ENCODE measurements at regions not wholly inside any gene's neighbourhood (a gene's known extent, or its start where the extent isn't known, plus 50 kb on each side); places are given as distances from the start of the nearest gene placed in this dataset.

GRCh38 chr2:82233806-82234205, 1929.3 kb upstream of the LRRTM1 start:
- Histone ChIP-seq H3K79me2 (ENCODE audit: control insufficient read depth, insufficient read depth, low read length) (no peaks in the 10 kb centered on the region), H3K27ac (ENCODE audit: control insufficient read depth, insufficient read depth) (no peak overlapping the region), H3K9me3 (replicated peaks; ENCODE audit: control insufficient read depth, insufficient read depth, low read length) (no peaks in the 10 kb centered on the region), H3K4me1 (ENCODE audit: control insufficient read depth, insufficient read depth, low read length) (no peaks in the 10 kb centered on the region), H3K4me2 (ENCODE audit: control insufficient read depth, insufficient read depth) (no peak overlapping the region), H3K4me3 (no peak overlapping the region), H3K9ac (ENCODE audit: control insufficient read depth, insufficient read depth, low read length) (no peak overlapping the region), H4K20me1 (ENCODE audit: control insufficient read depth, insufficient read depth) (no peaks in the 10 kb centered on the region), H3K36me3 (ENCODE audit: control insufficient read depth in 2 of 2, insufficient read depth in 2 of 2, low read length in 1 of 2) (no peaks in the 10 kb centered on the region), H2AFZ (ENCODE audit: control insufficient read depth, low read depth, low read length) (no peak overlapping the region), H3K27me3 (replicated peaks in 1 of 2; ENCODE audit: control insufficient read depth in 2 of 2, insufficient read depth in 2 of 2, low read length in 1 of 2) (no peaks in the 10 kb centered on the region)
- FAIRE-seq, result no peak
- BruUV-seq (replicated peaks), result no TSS peak
- no peak for ATAC-seq
- ChIA-PET RAD21 (ENCODE audit: unreplicated experiment) (interaction anchor here (1.4 kb wide), 1 partner anchor 22 kb away, joined by 3 read pairs; no protein-coding TSS in a partner anchor), CTCF (interaction anchor here (0.6 to 3.4 kb wide), 6 partner anchors 9 to 155 kb away, joined by 3 to 17 read pairs (median 3); no protein-coding TSS in a partner anchor), POLR2A (no interaction called here), SMC1A (ENCODE audit: uncharacterized antibody, unreplicated experiment) (interaction anchor here (1.3 kb wide), 2 partner anchors 306 to 474 kb away, joined by 3 to 4 read pairs; no protein-coding TSS in a partner anchor)
- in situ Hi-C loops (cut with MboI), result no loop called here
- intact Hi-C loops (cut with micrococcal nuclease; ENCODE audit: unreplicated experiment), result no loop called here
- TF ChIP-seq SMAD1 (IDR thresholded peaks at IDR 0.05; ENCODE audit: low read depth, partially characterized antibody) (no peak), BCL11A (IDR thresholded peaks at IDR 0.05; ENCODE audit: low read depth, low read length) (no peak), NFXL1 (IDR thresholded peaks at IDR 0.05; ENCODE audit: borderline replicate concordance) (no peak), ZSCAN29 (IDR thresholded peaks at IDR 0.05) (no peak), MTA3 (IDR thresholded peaks at IDR 0.05; ENCODE audit: borderline replicate concordance, low read length) (no peak), ETV6 (conservative IDR thresholded peaks at IDR 0.05 in 1 of 2, IDR thresholded peaks at IDR 0.05 in 1 of 2; ENCODE audit: borderline replicate concordance in 1 of 2, low read depth in 1 of 2) (no peak), RBBP5 (conservative IDR thresholded peaks at IDR 0.05) (no peak), ZBTB4 (CRISPR knock-in tag; IDR thresholded peaks at IDR 0.05) (no peak), CBFB (IDR thresholded peaks at IDR 0.05; ENCODE audit: low read depth) (no peak), KDM1A (IDR thresholded peaks at IDR 0.05; ENCODE audit: borderline replicate concordance) (no peak), NBN (IDR thresholded peaks at IDR 0.05) (no peak), HSF1 (IDR thresholded peaks at IDR 0.05; ENCODE audit: low read depth, low read length) (no peak), SREBF1 (IDR thresholded peaks at IDR 0.05; ENCODE audit: low read length) (no peak), STAT3 (IDR thresholded peaks at IDR 0.05; ENCODE audit: low read depth, low read length) (no peak)
- TF ChIP-seq, protein P1, sequence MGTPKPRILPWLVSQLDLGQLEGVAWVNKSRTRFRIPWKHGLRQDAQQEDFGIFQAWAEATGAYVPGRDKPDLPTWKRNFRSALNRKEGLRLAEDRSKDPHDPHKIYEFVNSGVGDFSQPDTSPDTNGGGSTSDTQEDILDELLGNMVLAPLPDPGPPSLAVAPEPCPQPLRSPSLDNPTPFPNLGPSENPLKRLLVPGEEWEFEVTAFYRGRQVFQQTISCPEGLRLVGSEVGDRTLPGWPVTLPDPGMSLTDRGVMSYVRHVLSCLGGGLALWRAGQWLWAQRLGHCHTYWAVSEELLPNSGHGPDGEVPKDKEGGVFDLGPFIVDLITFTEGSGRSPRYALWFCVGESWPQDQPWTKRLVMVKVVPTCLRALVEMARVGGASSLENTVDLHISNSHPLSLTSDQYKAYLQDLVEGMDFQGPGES (IDR thresholded peaks at IDR 0.05), result no peak
- TF ChIP-seq, protein P2, sequence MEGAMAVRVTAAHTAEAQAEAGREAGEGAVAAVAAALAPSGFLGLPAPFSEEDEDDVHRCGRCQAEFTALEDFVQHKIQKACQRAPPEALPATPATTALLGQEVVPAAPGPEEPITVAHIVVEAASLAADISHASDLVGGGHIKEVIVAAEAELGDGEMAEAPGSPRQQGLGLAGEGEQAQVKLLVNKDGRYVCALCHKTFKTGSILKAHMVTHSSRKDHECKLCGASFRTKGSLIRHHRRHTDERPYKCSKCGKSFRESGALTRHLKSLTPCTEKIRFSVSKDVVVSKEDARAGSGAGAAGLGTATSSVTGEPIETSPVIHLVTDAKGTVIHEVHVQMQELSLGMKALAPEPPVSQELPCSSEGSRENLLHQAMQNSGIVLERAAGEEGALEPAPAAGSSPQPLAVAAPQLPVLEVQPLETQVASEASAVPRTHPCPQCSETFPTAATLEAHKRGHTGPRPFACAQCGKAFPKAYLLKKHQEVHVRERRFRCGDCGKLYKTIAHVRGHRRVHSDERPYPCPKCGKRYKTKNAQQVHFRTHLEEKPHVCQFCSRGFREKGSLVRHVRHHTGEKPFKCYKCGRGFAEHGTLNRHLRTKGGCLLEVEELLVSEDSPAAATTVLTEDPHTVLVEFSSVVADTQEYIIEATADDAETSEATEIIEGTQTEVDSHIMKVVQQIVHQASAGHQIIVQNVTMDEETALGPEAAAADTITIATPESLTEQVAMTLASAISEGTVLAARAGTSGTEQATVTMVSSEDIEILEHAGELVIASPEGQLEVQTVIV (IDR thresholded peaks at IDR 0.05; ENCODE audit: borderline replicate concordance, partially characterized antibody), result no peak
- DNase-seq (ENCODE audit: low read depth, low spot score), result no peak
